Keratinocyte (primary cell): ENCODE measurements at regions not wholly inside any gene's neighbourhood (a gene's known extent, or its start where the extent isn't known, plus 50 kb on each side); places are given as distances from the start of the nearest gene placed in this dataset.

ENCODE experiments used
- DNase-seq: peaks from one replicate; pipeline ENCODE4 v3.0.0-alpha.2; 2011; ENCODE audit warnings: low read depth, missing footprints, low spot score
- FAIRE-seq: peaks from 2 replicates; lab custom pipeline; 2011; peaks lifted over from hg19 to GRCh38; lab: Jason Lieb, UNC
- H2AFZ ChIP-seq: 2 replicates; pipeline ENCODE4 v1.6.0; 2012; ENCODE audit warnings: low read length, control low read depth, inconsistent platforms; ENCODE audit not compliant: control insufficient read depth
- H3K27ac ChIP-seq: 2 replicates; pipeline ENCODE4 v1.5.1; 2011; ENCODE audit warnings: low read length; ENCODE audit not compliant: control insufficient read depth, insufficient read depth
- H3K27me3 ChIP-seq: 3 replicates; pipeline ENCODE4 v1.6.0; 2011; ENCODE audit warnings: low read length; ENCODE audit not compliant: control insufficient read depth, insufficient read depth; ENCODE audit errors: extremely low read depth
- H3K36me3 ChIP-seq, 2 experiments: 2 replicates in 1 of 2; 3 replicates in 1 of 2; pipeline ENCODE4 v1.5.1; 2011; ENCODE audit warnings: low read length in 2 of 2, mild to moderate bottlenecking in 1 of 2; ENCODE audit not compliant: control insufficient read depth in 2 of 2, insufficient read depth in 2 of 2; ENCODE audit errors: extremely low read depth in 1 of 2
- H3K4me1 ChIP-seq: 3 replicates; pipeline ENCODE4 v1.5.1; 2011; ENCODE audit warnings: low read length; ENCODE audit not compliant: control insufficient read depth, insufficient read depth; ENCODE audit errors: extremely low read depth
- H3K4me2 ChIP-seq: 3 replicates; pipeline ENCODE4 v1.6.0; 2011; ENCODE audit warnings: low read depth, low read length; ENCODE audit not compliant: control insufficient read depth, insufficient read depth; ENCODE audit errors: extremely low read depth
- H3K4me3 ChIP-seq, 3 experiments: fragments of 200-600 bp in 1 of 3; sonication (generic) in 1 of 3; 2 replicates in 2 of 3; 3 replicates in 1 of 3; pipeline ENCODE4 v1.5.1; 2011 to 2016; ENCODE audit warnings: low read length in 3 of 3, mild to moderate bottlenecking in 3 of 3, control low read depth in 2 of 3, inconsistent platforms in 1 of 3, low read depth in 1 of 3, mixed read lengths in 1 of 3, mixed run types in 1 of 3, moderate library complexity in 1 of 3; ENCODE audit not compliant: control insufficient read depth in 2 of 3, insufficient read depth in 2 of 3; ENCODE audit errors: extremely low read depth in 1 of 3
- H3K79me2 ChIP-seq: 2 replicates; pipeline ENCODE4 v1.6.0; 2012; ENCODE audit warnings: low read length; ENCODE audit not compliant: control insufficient read depth, insufficient read depth
- H3K9ac ChIP-seq: 3 replicates; pipeline ENCODE4 v1.6.0; 2011; ENCODE audit warnings: low read length; ENCODE audit not compliant: control insufficient read depth, insufficient read depth; ENCODE audit errors: extremely low read depth
- H3K9me1 ChIP-seq: 3 replicates; pipeline ENCODE4 v1.6.0; 2011; ENCODE audit warnings: low read length; ENCODE audit not compliant: control insufficient read depth, insufficient read depth; ENCODE audit errors: extremely low read depth
- H3K9me3 ChIP-seq: 2 replicates; pipeline ENCODE4 v1.5.1; 2012; ENCODE audit warnings: low read depth, low read length; ENCODE audit not compliant: control insufficient read depth
- H4K20me1 ChIP-seq: 3 replicates; pipeline ENCODE4 v1.6.0; 2011; ENCODE audit warnings: low read length; ENCODE audit not compliant: control insufficient read depth, insufficient read depth; ENCODE audit errors: extremely low read depth
- CTCF ChIP-seq, 3 experiments: IDR thresholded peaks in 1 of 3; conservative IDR thresholded peaks in 1 of 3; optimal IDR thresholded peaks in 1 of 3; 2 replicates in 2 of 3; 3 replicates in 1 of 3; pipeline versions ENCODE3 to v1.5.1; 2011; ENCODE audit warnings: low read length in 3 of 3, mild to moderate bottlenecking in 3 of 3, moderate library complexity in 2 of 3, control low read depth in 1 of 3, inconsistent platforms in 1 of 3; ENCODE audit not compliant: insufficient read depth in 2 of 3; ENCODE audit errors: extremely low read depth in 1 of 3
- EZH2 ChIP-seq: IDR thresholded peaks from one replicate; pipeline ENCODE4 v1.6.1; 2012; ENCODE audit warnings: inconsistent platforms, mild to moderate bottlenecking, low read length, moderate library complexity
- dilution Hi-C: fragments of 300-500 bp; cut with MboI; formaldehyde crosslinking; loops from one replicate; pipeline ENCODE4 v1.7.0; 2020; ENCODE audit warnings: low sequenced_read_pairs; ENCODE audit not compliant: extremely low pct_ligation_motif_present

GRCh38 chr13:30006246-30006645 lies 155.8 kb upstream of the UBL3 start:
- H3K4me3 ChIP-seq = no peak overlapping the region
- dilution Hi-C loops = no loop called here

GRCh38 chr13:30004204-30004603 lies 153.8 kb upstream of the UBL3 start:
- Histone ChIP-seq H3K9me3 (no peaks in the 10 kb centered on the region), H3K4me3 (no peak overlapping the region), H3K79me2 (no peaks in the 10 kb centered on the region), H3K36me3 (no peaks in the 10 kb centered on the region), H3K9ac (no peak overlapping the region), H3K27me3 (no peaks in the 10 kb centered on the region), H3K4me2 (no peak overlapping the region), H4K20me1 (no peaks in the 10 kb centered on the region), H3K4me1 (peaks cover 6% of the 10 kb centered on the region), H3K27ac (no peak overlapping the region), H2AFZ (no peak overlapping the region), H3K9me1 (no peaks in the 10 kb centered on the region)
- TF ChIP-seq CTCF (optimal IDR thresholded peaks at IDR 0.05 in 1 of 3, IDR thresholded peaks at IDR 0.05 in 1 of 3, conservative IDR thresholded peaks at IDR 0.05 in 1 of 3; ENCODE audit: extremely low read depth in 1 of 3, insufficient read depth in 2 of 3, low read length in 3 of 3) (no peak), EZH2 (no peak)
- FAIRE-seq (peak; percentile 20), DNase-seq (no peak)
- dilution Hi-C loops = no loop called here

More at GRCh38 chr13:30006246-30006645, 155.8 kb upstream of the UBL3 start:
- FAIRE-seq (no peak), DNase-seq (no peak)
- no peak overlapping the region for H3K4me2 ChIP-seq
- H4K20me1 ChIP-seq = no peaks in the 10 kb centered on the region
- no peaks in the 10 kb centered on the region for H3K9me3 ChIP-seq
- no peak overlapping the region for H3K27ac ChIP-seq
- H3K27me3 ChIP-seq = no peaks in the 10 kb centered on the region
- no peak overlapping the region for H3K9ac ChIP-seq
- H2AFZ ChIP-seq = no peak overlapping the region
- H3K9me1 ChIP-seq = no peaks in the 10 kb centered on the region
- TF ChIP-seq EZH2 (no peak), CTCF (optimal IDR thresholded peaks at IDR 0.05 in 1 of 3, IDR thresholded peaks at IDR 0.05 in 1 of 3, conservative IDR thresholded peaks at IDR 0.05 in 1 of 3; ENCODE audit: extremely low read depth in 1 of 3, insufficient read depth in 2 of 3, low read length in 3 of 3) (no peak)
- H3K79me2 ChIP-seq = no peaks in the 10 kb centered on the region
- no peaks in the 10 kb centered on the region for H3K36me3 ChIP-seq
- H3K4me1 ChIP-seq = peaks cover 6% of the 10 kb centered on the region
